Epithelial cell of proximal tubule (primary cell): ENCODE measurements at regions not wholly inside any gene's neighbourhood (a gene's known extent, or its start where the extent isn't known, plus 50 kb on each side); places are given as distances from the start of the nearest gene placed in this dataset.

Experiments
- DNase-seq: peaks from one replicate; pipeline ENCODE4 v3.0.0-alpha.2; 2011; ENCODE audit warnings: low read depth
- H3K4me3 ChIP-seq: 2 replicates; pipeline ENCODE4 v1.5.1; 2011; ENCODE audit warnings: low read depth, mild to moderate bottlenecking, low read length
- CTCF ChIP-seq: conservative IDR thresholded peaks from 2 replicates; pipeline ENCODE4 v1.5.1; 2012; ENCODE audit warnings: low read depth, mild to moderate bottlenecking, low read length

GRCh38 chr10:108655057-108655456 is 1268.3 kb downstream of the XPNPEP1 start:
- no peak for TF ChIP-seq CTCF
- DNase-seq = no peak
- H3K4me3 ChIP-seq = no peak overlapping the region

DNA sequence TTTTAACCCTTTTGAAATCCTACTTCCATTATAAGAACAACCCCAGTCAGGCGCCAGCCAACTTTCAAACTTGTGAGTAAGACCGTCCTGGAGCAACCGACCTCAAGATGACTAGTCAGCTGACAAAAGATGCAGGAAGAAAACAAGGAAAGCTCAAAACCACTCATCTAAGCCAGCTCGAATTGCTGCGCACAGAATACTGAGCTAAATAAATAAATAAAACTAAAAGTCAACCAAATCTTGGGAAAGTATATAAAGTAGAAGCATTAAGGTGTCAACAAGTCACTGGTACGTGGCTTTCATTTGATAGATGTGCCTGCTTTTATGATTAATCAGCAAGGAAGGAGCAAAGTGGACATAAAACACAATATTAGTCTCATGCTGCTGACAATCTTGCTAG is 1269.8 kb downstream of the XPNPEP1 start:
- no peak for DNase-seq
- TF ChIP-seq CTCF = no peak

DNA sequence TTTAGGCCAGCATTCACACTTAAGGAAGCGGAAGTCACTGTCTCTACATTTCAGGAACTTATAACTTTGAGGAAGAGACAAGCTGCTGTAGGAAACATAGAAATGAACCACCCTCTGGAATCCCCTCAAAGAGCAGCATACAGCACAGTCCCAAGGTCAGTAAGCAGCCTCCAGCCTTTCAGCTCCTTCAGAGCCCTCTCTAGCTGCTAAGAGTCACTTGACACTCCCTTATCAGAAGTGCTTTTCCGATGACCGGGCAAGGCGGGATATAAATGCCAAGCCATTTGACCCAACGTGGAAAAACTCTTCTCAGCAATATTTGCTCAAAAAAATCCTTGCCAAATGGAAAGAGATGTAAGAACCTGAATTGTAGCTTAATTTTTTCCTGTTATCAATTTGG is 1284.3 kb downstream of the XPNPEP1 start:
- TF ChIP-seq CTCF = no peak
- DNase-seq = no peak
- H3K4me3 ChIP-seq = no peak overlapping the region

More for the DNA sequence above, 1269.8 kb downstream of the XPNPEP1 start:
- H3K4me3 ChIP-seq = no peak overlapping the region

- no peak for DNase-seq
- TF ChIP-seq CTCF = no peak
- H3K4me3 ChIP-seq = no peak overlapping the region
Observed at GRCh38 chr10:108638225-108638624, 1285.1 kb downstream of the XPNPEP1 start.

DNA sequence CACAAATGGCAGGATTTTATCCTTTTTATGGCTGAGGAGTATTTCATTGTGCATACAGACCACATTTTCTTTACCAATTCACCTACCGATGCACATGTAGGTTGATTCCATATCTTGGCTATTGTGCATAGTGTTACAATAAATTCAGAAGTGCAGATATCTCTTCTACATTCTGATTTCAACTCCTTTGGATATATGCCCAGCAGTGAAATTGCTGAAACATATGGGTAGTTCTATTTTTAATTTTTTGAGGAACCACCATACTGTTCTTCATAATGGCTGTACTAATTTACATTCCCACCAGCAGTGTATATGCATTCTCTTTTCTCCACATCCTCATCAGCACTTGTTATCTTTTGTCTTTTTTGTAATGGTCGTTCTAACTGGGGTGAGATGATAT is 1290.3 kb downstream of the XPNPEP1 start:
- no peak for TF ChIP-seq CTCF
- DNase-seq = no peak
- H3K4me3 ChIP-seq = no peak overlapping the region

DNA sequence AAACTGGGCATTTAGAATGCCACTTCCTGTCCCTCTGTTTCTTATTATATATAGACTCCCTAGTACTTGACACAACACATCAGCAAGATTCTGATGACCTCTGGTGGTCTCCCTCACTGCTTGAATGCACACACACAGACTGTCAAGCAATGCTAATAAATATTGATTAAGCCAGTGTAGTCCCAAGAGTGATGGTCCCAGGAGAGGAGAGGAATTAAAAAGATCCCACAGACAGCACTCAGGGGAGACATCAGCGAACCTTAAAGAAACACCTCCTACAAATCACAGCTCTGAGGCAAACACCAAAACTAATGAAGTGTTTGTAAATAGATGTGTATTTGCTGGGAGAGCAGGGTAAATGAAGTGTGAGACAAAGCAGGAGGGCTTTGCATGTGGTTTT is 1291.2 kb downstream of the XPNPEP1 start:
- no peak for DNase-seq
- no peak for TF ChIP-seq CTCF
- no peak overlapping the region for H3K4me3 ChIP-seq

DNA sequence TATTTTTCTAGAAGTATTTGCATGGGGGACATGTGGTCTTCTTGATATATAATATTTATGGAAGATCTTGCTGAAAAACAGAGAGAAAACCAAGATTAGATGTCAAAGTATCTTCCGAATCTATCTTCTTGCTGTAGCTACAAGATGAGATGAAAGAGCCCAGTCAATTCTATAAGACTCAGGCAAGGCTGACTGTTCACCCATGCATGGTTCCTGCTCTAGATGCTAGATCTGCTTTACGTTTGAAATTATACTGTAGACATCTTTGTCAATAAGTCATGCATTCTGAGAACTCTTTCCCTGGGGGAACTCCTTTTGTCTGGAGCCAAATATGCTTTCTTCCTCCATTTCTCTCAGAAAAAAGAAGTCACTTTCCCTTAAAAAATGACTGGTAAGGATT is 1292.0 kb downstream of the XPNPEP1 start:
- TF ChIP-seq CTCF = no peak
- no peak overlapping the region for H3K4me3 ChIP-seq
- no peak for DNase-seq
